Dermis microvascular lymphatic vessel endothelial cell (primary cell): ENCODE measurements at regions not wholly inside any gene's neighbourhood (a gene's known extent, or its start where the extent isn't known, plus 50 kb on each side); places are given as distances from the start of the nearest gene placed in this dataset.

Experiments used
- DNase-seq, 2 donors: peaks; one replicate each; pipeline versions ENCODE4 v3.0.0 to v3.0.0-alpha.2; 2010; ENCODE audit warnings: low read depth in 2 of 2

DNA sequence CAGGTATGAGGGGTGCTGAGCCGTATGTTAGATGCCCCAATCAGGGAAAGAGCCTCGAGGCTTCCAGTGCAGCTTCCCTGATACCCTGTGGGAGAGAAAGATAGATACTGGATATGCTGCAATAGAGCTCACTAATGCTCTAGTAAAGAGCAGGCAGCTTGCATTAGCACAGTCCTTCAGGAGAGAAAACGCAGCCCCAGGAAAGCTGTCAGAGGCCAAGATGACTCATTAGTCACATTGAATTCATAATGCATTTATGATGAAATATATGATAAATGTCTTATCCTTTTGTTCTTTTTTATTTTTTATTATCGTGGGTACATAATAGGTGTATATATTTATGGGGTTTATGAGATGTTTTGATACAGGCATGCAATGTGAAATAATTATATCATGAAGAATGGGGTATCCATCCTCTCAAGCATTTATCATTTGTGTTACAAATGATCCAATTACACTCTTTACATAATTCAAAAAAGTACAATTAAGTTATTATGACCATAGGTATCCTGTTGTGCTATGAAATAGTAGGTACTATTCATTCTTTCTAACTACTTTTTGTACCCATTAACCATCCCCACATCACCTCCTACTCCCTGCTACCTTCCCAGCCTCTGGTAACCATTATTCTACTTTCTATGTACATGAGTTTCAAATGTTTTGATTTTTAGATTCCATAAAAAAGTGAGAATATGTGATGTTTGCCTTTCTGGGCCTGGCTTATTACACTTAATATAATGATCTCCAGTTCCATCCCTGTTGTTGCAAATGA lies 94.5 kb upstream of the TOP3B start:
- no peak for DNase-seq

- DNase-seq = no peak
Observed at GRCh38 chr22:22076361-22076760, 93.8 kb upstream of the TOP3B start.

DNA sequence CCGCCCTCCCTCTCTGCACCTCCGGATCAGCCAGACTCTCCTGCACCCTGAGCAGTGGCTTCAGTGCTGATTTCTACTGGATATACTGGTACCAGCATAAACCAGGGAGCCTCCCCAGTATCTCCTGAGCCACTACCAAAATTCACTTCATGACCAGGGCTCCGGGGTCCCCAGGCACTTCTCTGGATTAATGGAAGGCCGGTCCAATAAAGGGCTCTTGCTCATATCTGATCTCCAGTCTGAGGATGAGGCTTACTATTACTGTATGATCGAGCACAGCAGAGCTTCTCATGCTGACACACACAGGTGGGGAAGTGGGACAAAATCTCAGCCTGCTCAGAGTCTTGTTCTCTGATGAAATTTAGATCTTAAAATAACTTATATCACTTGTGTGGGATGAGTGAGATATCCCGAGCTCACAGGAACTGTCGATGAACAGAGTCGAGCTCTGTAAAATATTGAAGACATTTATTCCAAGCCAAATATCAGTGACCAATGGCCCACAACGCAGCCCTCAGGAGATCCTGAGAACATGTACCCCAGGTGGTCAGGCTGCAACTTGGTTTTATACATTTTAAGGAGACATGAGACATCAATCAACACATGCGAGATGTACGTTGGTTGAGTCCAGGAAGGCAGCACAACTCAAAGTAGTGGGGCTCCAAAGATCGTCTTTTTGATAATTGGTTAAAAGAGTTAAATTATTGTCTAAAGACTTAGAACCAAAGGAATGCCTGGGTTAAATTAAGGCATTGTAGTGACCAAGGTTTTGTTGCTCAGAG lies 93.0 kb upstream of the TOP3B start:
- DNase-seq = no peak

DNA sequence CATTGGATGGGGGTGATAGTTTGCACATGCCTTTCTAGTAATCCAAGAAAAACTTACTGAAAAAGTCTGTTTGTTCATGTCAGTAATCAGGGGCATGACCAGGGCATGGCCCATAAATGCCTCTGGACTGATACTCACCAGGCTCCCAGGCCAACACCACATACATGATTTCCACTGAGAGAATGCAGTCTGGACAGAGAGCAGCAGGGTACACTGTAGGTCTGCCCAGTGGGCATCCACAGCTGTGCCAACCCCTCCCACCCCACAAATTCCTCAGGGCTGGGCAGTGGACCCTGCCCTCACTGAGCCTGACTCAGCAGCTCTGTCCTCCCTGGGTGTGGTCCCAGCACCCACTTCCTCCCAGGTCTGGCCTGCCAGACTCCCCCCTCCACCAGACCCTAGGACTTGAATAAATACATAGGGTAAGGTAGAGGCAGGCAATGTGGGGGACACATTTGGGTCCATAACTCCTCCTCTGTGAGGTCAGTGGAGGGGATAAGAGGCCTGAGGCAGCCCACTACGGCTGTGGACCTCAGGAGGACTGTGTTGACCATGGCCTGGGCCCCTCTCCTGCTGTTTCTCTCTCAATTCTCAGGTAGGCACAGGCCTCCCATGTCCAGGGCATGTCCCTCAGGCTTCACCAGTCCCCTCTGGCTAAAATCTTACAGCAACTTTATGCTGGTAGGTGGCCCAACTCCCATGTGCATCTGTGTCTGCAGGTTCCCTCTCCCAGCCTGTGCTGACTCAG lies 92.2 kb upstream of the TOP3B start:
- DNase-seq = no peak

DNA sequence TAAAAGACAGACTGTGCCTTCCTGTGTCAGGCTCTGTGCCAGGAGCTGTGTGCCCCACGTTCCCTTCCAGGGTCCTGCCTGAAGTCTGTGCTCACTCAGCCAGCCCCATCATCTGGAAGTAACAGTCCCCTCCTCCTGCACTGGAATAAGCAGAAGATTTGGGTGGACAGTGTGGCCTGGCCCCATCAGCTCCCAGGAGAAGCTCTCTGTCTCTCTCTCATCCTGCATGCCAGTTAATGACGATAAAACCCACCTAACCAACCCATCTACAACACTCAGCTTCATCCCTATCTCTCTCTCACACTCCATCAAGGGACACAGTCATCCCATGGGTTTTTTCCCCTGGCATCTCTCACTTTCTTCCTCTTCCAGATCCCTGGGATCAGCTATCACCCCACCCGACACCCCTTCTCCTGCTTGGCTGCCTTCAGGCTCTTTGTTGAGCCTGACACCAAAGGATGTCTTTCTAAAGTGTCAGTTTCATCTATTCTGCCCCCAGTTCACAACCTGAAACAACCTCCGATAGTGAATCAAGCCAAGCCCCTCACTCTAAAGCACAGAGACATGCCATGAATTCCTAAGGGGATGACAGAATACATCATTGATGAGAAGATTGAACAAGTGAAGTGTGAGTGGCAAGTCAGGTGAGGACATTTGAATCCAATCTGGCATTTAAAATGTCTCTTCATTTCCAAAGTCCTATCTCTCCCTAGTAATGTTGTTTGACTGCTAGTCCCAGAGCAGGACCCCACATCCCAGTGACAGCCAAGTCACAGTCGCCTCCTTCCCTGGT lies 91.4 kb upstream of the TOP3B start:
- DNase-seq = no peak

- DNase-seq = no peak
Observed at GRCh38 chr22:22072169-22072836, 89.7 kb upstream of the TOP3B start.

DNA sequence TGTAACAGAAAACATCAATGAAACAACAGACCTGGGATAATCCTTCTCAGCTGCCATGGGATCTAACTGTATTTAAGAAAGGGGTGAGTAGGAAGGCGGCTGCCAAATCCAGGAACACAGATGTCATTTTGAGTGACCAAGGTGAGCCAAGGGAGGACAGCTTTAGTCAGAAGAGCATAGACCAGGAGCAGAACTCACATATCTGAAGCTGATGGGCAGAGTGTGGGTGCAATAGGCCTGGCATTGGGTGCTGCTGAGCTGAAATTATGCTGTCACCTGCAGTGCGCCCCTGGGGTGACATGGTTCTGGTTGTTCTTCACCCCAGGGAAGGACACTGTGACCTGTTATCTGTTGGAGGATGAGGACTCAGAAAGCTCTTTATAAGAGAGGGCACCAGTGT lies 88.9 kb upstream of the TOP3B start:
- no peak for DNase-seq

GRCh38 chr22:22070371-22070824 lies 87.8 kb upstream of the TOP3B start:
- DNase-seq = no peak

- no peak for DNase-seq
Observed at GRCh38 chr22:22069450-22070370, 87.1 kb upstream of the TOP3B start.

DNA sequence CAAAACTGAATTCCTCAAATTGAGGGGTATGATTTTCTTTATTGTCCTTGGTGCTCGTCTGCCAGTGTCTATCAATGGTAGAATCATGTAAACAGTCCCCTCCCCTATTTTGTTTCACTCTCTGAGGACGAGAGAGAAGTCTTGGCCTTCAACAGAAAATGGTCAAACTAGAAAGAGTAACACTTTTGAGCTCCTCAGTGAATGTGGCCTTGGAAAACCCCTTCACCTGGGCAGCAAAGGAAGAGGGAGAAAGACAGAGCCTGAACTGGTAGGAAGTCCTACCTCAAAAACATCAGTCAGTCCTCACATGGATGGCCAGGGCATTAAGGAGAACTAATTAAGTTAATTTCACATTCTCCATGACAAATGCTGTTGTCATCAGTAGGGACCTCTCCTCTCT lies 86.1 kb upstream of the TOP3B start:
- DNase-seq = no peak

GRCh38 chr22:22068025-22068424 lies 85.4 kb upstream of the TOP3B start:
- DNase-seq = no peak

DNA sequence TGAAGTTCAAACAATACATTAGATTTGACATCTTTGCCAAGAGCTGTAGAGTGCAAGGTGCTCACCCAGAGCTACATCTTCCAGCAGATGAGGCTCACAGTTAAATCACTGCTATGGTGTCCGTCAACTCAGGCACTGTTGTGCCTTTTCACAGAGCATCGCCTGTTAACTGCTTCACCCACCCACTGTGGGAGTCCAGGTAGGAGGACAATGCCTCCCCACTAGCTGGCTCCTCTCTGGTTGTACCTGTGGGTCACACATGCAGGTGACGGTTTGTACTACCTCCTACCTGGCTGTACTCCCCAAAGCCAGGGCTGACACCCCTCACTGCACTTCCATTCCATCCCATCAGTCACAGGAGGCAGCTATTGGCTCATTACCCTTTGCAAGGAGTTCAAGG lies 84.6 kb upstream of the TOP3B start:
- DNase-seq = no peak

DNA sequence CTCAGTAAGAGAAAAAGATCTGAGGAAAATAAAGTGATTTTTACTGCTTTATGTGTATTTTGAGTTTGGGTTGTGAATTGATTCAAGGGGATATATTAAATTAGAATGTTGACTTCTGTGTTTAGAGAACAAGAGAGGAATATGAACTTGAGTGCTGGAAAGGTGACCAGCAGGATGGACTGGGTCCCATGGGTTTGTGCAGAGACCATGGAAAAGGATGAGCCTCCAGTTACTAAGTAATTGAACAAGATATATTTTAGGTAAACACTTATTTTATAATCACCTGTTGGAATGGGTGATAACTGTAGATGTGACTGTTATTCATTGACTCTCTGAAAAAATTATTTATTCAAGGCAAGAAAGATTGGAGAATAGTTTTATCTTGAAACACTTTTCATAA lies 82.0 kb upstream of the TOP3B start:
- DNase-seq = no peak

- DNase-seq = no peak
Observed at GRCh38 chr22:22062306-22062793, 79.8 kb upstream of the TOP3B start.

GRCh38 chr22:22061085-22062077 lies 78.8 kb upstream of the TOP3B start:
- no peak for DNase-seq

DNA sequence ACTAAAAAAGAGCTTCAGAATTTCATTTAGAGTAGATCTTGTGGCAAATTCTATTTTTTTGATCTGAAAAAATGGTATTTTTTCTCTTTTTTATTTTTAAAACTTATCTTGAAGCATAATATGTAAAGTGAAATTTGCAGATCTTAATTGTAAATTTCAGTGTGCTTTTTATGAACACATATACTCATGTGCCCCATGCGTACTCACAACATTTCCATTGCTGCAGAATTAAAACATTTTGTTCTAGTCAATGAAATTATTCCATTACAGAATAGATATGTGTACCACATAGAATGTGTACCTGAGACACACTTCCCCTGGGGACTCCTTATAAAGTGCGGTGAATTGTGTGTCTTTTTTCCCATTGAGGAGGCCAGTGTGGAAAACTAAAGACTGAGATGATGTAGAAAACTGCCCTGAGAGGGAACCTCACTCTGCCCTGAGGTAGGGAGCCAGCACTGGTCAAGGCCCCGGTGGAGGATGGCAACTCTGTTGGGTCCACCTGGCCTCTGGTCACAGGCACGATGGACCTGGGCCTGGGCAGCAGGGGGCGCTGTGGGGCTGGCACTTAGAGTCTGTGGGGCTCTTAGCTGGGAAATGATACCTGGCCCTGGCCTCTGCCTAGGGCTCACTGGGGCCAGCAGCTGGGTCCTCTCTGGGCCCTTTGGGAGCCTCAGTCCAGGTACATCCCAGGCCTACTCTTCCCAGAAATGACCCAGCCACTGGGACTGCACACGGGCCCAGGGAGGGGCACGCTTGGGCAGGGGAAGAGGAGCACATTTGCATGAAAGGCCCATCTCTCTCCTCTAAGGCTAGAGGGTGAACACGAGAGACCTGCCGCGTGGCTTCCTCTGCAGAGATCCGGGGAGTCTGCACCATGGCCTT lies 77.9 kb upstream of the TOP3B start:
- peak in 1 of 2 donors; percentile 36 for DNase-seq

DNA sequence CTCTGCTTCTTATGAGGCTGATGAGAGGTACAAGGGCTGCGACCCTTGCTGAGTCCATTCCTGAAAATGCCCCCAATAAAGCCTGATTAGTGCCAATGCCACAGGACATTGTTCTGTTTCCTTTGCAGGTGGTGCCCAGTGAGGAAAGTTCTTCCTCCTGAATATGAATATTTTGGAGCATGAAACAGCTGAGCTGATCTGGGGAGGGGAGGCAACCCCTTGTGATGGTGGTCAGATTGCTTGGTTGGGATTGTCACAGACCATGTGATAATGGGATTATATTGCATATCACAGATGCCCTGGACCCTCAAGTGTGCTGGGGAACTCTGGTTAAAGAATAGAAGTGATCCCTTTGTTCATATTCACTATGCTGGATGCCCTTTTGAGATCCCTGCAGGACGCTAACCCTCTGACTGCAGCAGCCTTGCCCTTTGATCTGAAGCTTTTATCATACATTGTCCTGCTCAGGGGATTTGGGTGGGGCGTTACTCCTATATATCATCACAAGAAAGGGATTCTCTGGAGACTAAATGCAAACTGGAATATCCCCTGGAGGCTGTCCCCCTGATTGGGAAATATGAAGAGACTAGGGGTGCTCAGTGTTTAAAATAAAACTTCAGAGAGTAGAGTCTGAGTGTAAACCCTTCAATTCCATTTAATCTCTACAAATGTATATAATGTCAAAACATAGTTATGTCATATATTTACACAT lies 76.9 kb upstream of the TOP3B start:
- no peak for DNase-seq
